ENCODE measurements at regions not wholly inside any gene's neighbourhood (a gene's known extent, or its start where the extent isn't known, plus 50 kb on each side); places are given as distances from the start of the nearest gene placed in this dataset.

- no TSS peak for BruUV-seq (replicated peaks)
- H3K9me3 ChIP-seq (replicated peaks; ENCODE audit: control insufficient read depth, insufficient read depth, low read depth, low read length): 0 out of 2 replicates have a peak, but pooled peaks cover 1% of the 10 kb centered on the region
Measured at GRCh38 chr6:95175927-95176675, 401.2 kb upstream of the MANEA start.

More at GRCh38 chr6:95175927-95176675, 401.2 kb upstream of the MANEA start:
- no peak overlapping the region for H3K27ac ChIP-seq (ENCODE audit: extremely low read depth, low read depth, low read length)
- in situ Hi-C loops (cut with MboI) (no loop called here), intact Hi-C loops (cut with micrococcal nuclease) (no loop called here)
- TF ChIP-seq SLC30A9 (CRISPR knock-in tag; IDR thresholded peaks at IDR 0.05): no peak
- TF ChIP-seq, protein P1, sequence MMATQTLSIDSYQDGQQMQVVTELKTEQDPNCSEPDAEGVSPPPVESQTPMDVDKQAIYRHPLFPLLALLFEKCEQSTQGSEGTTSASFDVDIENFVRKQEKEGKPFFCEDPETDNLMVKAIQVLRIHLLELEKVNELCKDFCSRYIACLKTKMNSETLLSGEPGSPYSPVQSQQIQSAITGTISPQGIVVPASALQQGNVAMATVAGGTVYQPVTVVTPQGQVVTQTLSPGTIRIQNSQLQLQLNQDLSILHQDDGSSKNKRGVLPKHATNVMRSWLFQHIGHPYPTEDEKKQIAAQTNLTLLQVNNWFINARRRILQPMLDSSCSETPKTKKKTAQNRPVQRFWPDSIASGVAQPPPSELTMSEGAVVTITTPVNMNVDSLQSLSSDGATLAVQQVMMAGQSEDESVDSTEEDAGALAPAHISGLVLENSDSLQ (IDR thresholded peaks at IDR 0.05): no peak
- no peak for TF ChIP-seq BRCA1 (IDR thresholded peaks at IDR 0.05)
- no peak for TF ChIP-seq BRCA1 (CRISPR knock-in tag; IDR thresholded peaks at IDR 0.05)
- TF ChIP-seq CHD4 (IDR thresholded peaks at IDR 0.05; ENCODE audit: insufficient read depth, insufficient replicate concordance, low read depth, low read length, poor library complexity, severe bottlenecking): no peak
- TF ChIP-seq ARID3A (IDR thresholded peaks at IDR 0.05; ENCODE audit: borderline replicate concordance, low read depth, low read length): no peak
- TF ChIP-seq TAL1 (IDR thresholded peaks at IDR 0.05): no peak
- TF ChIP-seq PCBP1 (IDR thresholded peaks at IDR 0.05; ENCODE audit: low read depth, low read length, poor library complexity, severe bottlenecking): no peak
- TF ChIP-seq FOXA1 (IDR thresholded peaks at IDR 0.05; ENCODE audit: borderline replicate concordance): no peak
- no peaks in the 10 kb centered on the region for H3K9me1 ChIP-seq (ENCODE audit: control insufficient read depth, insufficient read depth, low read length)
- no peak for DNase-seq (ENCODE audit: extremely low read depth in 1 of 4, low spot score in 3 of 4)
- H3K36me3 ChIP-seq (ENCODE audit: control insufficient read depth, insufficient read depth, low read length): no peaks in the 10 kb centered on the region
- no peak overlapping the region for H3K9ac ChIP-seq (ENCODE audit: insufficient read depth in 1 of 2, low read depth in 2 of 2, low read length in 2 of 2)
- CTCF ChIA-PET (ENCODE audit: low intra/inter-chr PET ratio): no interaction called here
- H3K4me3 ChIP-seq: no peak overlapping the region
- H3K4me2 ChIP-seq (ENCODE audit: insufficient read depth, low read length): no peak overlapping the region
- H2AFZ ChIP-seq (ENCODE audit: low read depth, low read length): no peak overlapping the region
- WGBS (ENCODE audit: insufficient coverage, low coverage, missing lambda C conversion rate): 0% methylated on average over 4 of the region's 4 CpGs
- POLR2A ChIA-PET: no interaction called here
- H3K27me3 ChIP-seq (ENCODE audit: control insufficient read depth in 2 of 2, insufficient read depth in 2 of 2, low read length in 2 of 2): no peaks in the 10 kb centered on the region
- no peaks in the 10 kb centered on the region for H3K4me1 ChIP-seq (replicated peaks in 1 of 2; ENCODE audit: control insufficient read depth in 2 of 2, insufficient read depth in 2 of 2, low read length in 2 of 2)
- no peak for ATAC-seq
- no peaks in the 10 kb centered on the region for H4K20me1 ChIP-seq (replicated peaks; ENCODE audit: control insufficient read depth, insufficient read depth, low read length)
- H3K79me2 ChIP-seq (ENCODE audit: control insufficient read depth, insufficient read depth, low read length): no peaks in the 10 kb centered on the region
- FAIRE-seq: no peak
